ENCODE measurements at regions not wholly inside any gene's neighbourhood (a gene's known extent, or its start where the extent isn't known, plus 50 kb on each side); places are given as distances from the start of the nearest gene placed in this dataset.

DNA sequence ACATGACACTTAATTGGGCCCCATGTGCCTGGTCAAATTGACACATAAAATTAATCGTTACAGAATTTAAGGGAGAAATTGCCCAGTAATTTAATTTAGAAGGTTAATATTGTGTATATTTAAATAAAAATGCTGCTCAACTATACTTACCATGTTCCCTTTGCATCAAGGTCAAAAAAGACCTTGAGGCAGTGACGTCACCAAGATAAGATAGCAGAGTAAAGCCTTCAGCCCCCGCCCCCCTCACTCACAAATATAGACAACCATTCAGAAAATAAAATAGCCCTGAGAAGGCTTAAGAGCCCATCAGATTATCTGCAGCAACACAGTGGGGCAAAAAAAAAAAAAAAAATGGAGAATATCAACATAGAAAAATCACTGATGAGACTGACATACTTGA, 785.7 kb downstream of the CCDC85A start:
- no peak overlapping the region for H3K4me2 ChIP-seq (ENCODE audit: low read depth, low read length, poor library complexity, severe bottlenecking)
- no peak overlapping the region for H2AFZ ChIP-seq (ENCODE audit: low read length)
- H3F3A ChIP-seq (ENCODE audit: low read depth): no peaks in the 10 kb centered on the region
- TF ChIP-seq EZH2phosphoT487 (IDR thresholded peaks at IDR 0.05; ENCODE audit: borderline replicate concordance): no peak
- TF ChIP-seq, protein P1, sequence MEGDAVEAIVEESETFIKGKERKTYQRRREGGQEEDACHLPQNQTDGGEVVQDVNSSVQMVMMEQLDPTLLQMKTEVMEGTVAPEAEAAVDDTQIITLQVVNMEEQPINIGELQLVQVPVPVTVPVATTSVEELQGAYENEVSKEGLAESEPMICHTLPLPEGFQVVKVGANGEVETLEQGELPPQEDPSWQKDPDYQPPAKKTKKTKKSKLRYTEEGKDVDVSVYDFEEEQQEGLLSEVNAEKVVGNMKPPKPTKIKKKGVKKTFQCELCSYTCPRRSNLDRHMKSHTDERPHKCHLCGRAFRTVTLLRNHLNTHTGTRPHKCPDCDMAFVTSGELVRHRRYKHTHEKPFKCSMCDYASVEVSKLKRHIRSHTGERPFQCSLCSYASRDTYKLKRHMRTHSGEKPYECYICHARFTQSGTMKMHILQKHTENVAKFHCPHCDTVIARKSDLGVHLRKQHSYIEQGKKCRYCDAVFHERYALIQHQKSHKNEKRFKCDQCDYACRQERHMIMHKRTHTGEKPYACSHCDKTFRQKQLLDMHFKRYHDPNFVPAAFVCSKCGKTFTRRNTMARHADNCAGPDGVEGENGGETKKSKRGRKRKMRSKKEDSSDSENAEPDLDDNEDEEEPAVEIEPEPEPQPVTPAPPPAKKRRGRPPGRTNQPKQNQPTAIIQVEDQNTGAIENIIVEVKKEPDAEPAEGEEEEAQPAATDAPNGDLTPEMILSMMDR (conservative IDR thresholded peaks at IDR 0.05; ENCODE audit: low read length): no peak
- no peaks in the 10 kb centered on the region for H3K27me3 ChIP-seq (ENCODE audit: insufficient read depth, low read length, poor library complexity, severe bottlenecking)
- H3K79me2 ChIP-seq (ENCODE audit: insufficient read depth, low read length): no peaks in the 10 kb centered on the region
- no peaks in the 10 kb centered on the region for H4K20me1 ChIP-seq (ENCODE audit: insufficient read depth, low read length, poor library complexity, severe bottlenecking)
- no peaks in the 10 kb centered on the region for H3K36me3 ChIP-seq (ENCODE audit: insufficient read depth, low read length)
- H3K9me3 ChIP-seq (ENCODE audit: insufficient read depth, low read depth, low read length): no peaks in the 10 kb centered on the region
- H3K4me1 ChIP-seq (ENCODE audit: insufficient read depth, low read length, poor library complexity, severe bottlenecking): no peaks in the 10 kb centered on the region
- no peak overlapping the region for H3K4me3 ChIP-seq (ENCODE audit: low read length, poor library complexity, severe bottlenecking)
- H3K9ac ChIP-seq (ENCODE audit: low read depth, low read length, poor library complexity, severe bottlenecking): no peak overlapping the region
- H3K9me2 ChIP-seq (replicated peaks; ENCODE audit: low read depth, low read length): no peaks in the 10 kb centered on the region

- H3F3A ChIP-seq (ENCODE audit: low read depth): no peaks in the 10 kb centered on the region
- no peaks in the 10 kb centered on the region for H3K36me3 ChIP-seq (ENCODE audit: insufficient read depth, low read length)
- H3K4me3 ChIP-seq (ENCODE audit: low read length, poor library complexity, severe bottlenecking): no peak overlapping the region
- no peaks in the 10 kb centered on the region for H3K27me3 ChIP-seq (ENCODE audit: insufficient read depth, low read length, poor library complexity, severe bottlenecking)
- TF ChIP-seq, protein P1 (conservative IDR thresholded peaks at IDR 0.05; ENCODE audit: low read length): no peak
- no peak for TF ChIP-seq EZH2phosphoT487 (IDR thresholded peaks at IDR 0.05; ENCODE audit: borderline replicate concordance)
- H3K4me2 ChIP-seq (ENCODE audit: low read depth, low read length, poor library complexity, severe bottlenecking): no peak overlapping the region
- H3K4me1 ChIP-seq (ENCODE audit: insufficient read depth, low read length, poor library complexity, severe bottlenecking): no peaks in the 10 kb centered on the region
- H3K9me3 ChIP-seq (ENCODE audit: insufficient read depth, low read depth, low read length): no peaks in the 10 kb centered on the region
- H2AFZ ChIP-seq (ENCODE audit: low read length): no peak overlapping the region
- H3K9me2 ChIP-seq (replicated peaks; ENCODE audit: low read depth, low read length): no peaks in the 10 kb centered on the region
- H3K9ac ChIP-seq (ENCODE audit: low read depth, low read length, poor library complexity, severe bottlenecking): no peak overlapping the region
- H3K79me2 ChIP-seq (ENCODE audit: insufficient read depth, low read length): no peaks in the 10 kb centered on the region
- H4K20me1 ChIP-seq (ENCODE audit: insufficient read depth, low read length, poor library complexity, severe bottlenecking): no peaks in the 10 kb centered on the region
Observed at GRCh38 chr2:56971383-56971974, 787.7 kb downstream of the CCDC85A start.

GRCh38 chr2:56981554-56981953, 797.8 kb downstream of the CCDC85A start:
- Histone ChIP-seq H2AFZ (ENCODE audit: low read length) (no peak overlapping the region), H3F3A (ENCODE audit: low read depth) (no peaks in the 10 kb centered on the region), H3K27me3 (ENCODE audit: insufficient read depth, low read length, poor library complexity, severe bottlenecking) (no peaks in the 10 kb centered on the region), H3K9me3 (ENCODE audit: insufficient read depth, low read depth, low read length) (no peaks in the 10 kb centered on the region), H3K9ac (ENCODE audit: low read depth, low read length, poor library complexity, severe bottlenecking) (no peak overlapping the region), H3K4me1 (ENCODE audit: insufficient read depth, low read length, poor library complexity, severe bottlenecking) (no peaks in the 10 kb centered on the region), H3K9me2 (replicated peaks; ENCODE audit: low read depth, low read length) (no peaks in the 10 kb centered on the region), H3K4me2 (ENCODE audit: low read depth, low read length, poor library complexity, severe bottlenecking) (no peak overlapping the region), H3K79me2 (ENCODE audit: insufficient read depth, low read length) (no peaks in the 10 kb centered on the region), H3K4me3 (ENCODE audit: low read length, poor library complexity, severe bottlenecking) (no peak overlapping the region), H3K36me3 (ENCODE audit: insufficient read depth, low read length) (no peaks in the 10 kb centered on the region), H4K20me1 (ENCODE audit: insufficient read depth, low read length, poor library complexity, severe bottlenecking) (no peaks in the 10 kb centered on the region)
- TF ChIP-seq, protein P1 (conservative IDR thresholded peaks at IDR 0.05; ENCODE audit: low read length): no peak
- no peak for TF ChIP-seq EZH2phosphoT487 (IDR thresholded peaks at IDR 0.05; ENCODE audit: borderline replicate concordance)
